ENCODE measurements at regions not wholly inside any gene's neighbourhood (a gene's known extent, or its start where the extent isn't known, plus 50 kb on each side); places are given as distances from the start of the nearest gene placed in this dataset.

DNA sequence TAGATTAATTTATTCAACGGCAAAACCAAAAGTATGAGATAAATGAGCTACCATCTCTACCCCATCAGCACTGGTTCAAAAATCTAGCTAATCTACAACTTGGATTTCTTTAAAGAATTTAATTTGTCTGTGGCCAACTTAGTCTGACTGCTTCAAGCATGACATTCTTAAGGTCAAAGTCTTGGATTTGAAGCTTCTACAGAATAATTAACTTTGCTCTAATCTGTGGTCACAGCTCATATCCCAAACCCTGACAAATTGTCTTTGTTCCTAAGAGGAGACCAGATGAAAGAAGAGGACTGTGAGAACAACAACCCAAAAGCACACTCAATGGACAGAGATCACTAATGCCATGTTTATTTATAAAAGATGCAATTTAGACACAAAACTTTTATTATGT, 166.9 kb upstream of the EPHA7 start:
- Histone ChIP-seq H3K9ac (replicated peaks; ENCODE audit: extremely low read depth, insufficient read depth, low read length) (no peak overlapping the region), H3K4me1 (ENCODE audit: control insufficient read depth, extremely low read depth, insufficient read depth, low read length) (no peaks in the 10 kb centered on the region), H3K27ac (ENCODE audit: insufficient read depth, low read depth, low read length) (no peak overlapping the region), H3K9me1 (replicated peaks; ENCODE audit: control insufficient read depth, extremely low read depth, insufficient read depth, low read length) (no peaks in the 10 kb centered on the region), H3K4me3 (replicated peaks in 1 of 3; ENCODE audit: insufficient read depth in 1 of 3, low read depth in 1 of 3, low read length in 3 of 3) (no peak overlapping the region), H3K27me3 (ENCODE audit: control insufficient read depth in 2 of 2, insufficient read depth in 2 of 2, low read length in 2 of 2) (no peaks in the 10 kb centered on the region), H3K79me2 (ENCODE audit: control insufficient read depth, insufficient read depth, low read length) (no peaks in the 10 kb centered on the region), H2AFZ (ENCODE audit: low read depth, low read length) (no peak overlapping the region), H3K9me3 (replicated peaks; ENCODE audit: control insufficient read depth, insufficient read depth, low read length) (no peaks in the 10 kb centered on the region), H3K4me2 (ENCODE audit: insufficient read depth, low read length) (no peak overlapping the region), H3K36me3 (ENCODE audit: control insufficient read depth in 2 of 2, extremely low read depth in 1 of 2, insufficient read depth in 2 of 2, low read length in 2 of 2) (no peaks in the 10 kb centered on the region), H4K20me1 (replicated peaks; ENCODE audit: control insufficient read depth, extremely low read depth, insufficient read depth, low read length) (no peaks in the 10 kb centered on the region)
- TF ChIP-seq JUN (IDR thresholded peaks at IDR 0.05; ENCODE audit: borderline replicate concordance, insufficient read depth, insufficient read length, low read depth), result no peak
- no peak for TF ChIP-seq EZH2 (IDR thresholded peaks at IDR 0.05; ENCODE audit: borderline replicate concordance, low read depth, low read length, severe bottlenecking)
- TF ChIP-seq POLR2A (IDR thresholded peaks at IDR 0.05; ENCODE audit: low read depth, low read length), result no peak
- no peak for TF ChIP-seq MAX (IDR thresholded peaks at IDR 0.05; ENCODE audit: insufficient read depth, insufficient read length)
- TF ChIP-seq FOS (IDR thresholded peaks at IDR 0.05; ENCODE audit: borderline replicate concordance, insufficient read depth, low read length), result no peak
- no peak for TF ChIP-seq POLR2AphosphoS5 (IDR thresholded peaks at IDR 0.05; ENCODE audit: insufficient read depth, low read depth, low read length)
- TF ChIP-seq CTCF (IDR thresholded peaks at IDR 0.05; ENCODE audit: extremely low read depth in 1 of 2, insufficient read depth in 1 of 2, low read depth in 1 of 2, low read length in 2 of 2), result no peak
- TF ChIP-seq MYC (IDR thresholded peaks at IDR 0.05; ENCODE audit: low read depth, low read length), result no peak
- no peak for TF ChIP-seq GATA2 (IDR thresholded peaks at IDR 0.05; ENCODE audit: insufficient read depth, insufficient read length, low read depth, low read length)
- ChIA-PET POLR2A (no interaction called here), CTCF (no interaction called here)
- intact Hi-C loops (cut with micrococcal nuclease), result no loop called here
- FAIRE-seq, result no peak
- dilution Hi-C loops (cut with MboI; ENCODE audit: extremely low pct_ligation_motif_present, low sequenced_read_pairs), result no loop called here
- BruUV-seq (replicated peaks), result no TSS peak
- no peak for DNase-seq (ENCODE audit: low read depth, low spot score)
